Breast epithelium (tissue), 4 donors: ENCODE measurements at regions not wholly inside any gene's neighbourhood (a gene's known extent, or its start where the extent isn't known, plus 50 kb on each side); places are given as distances from the start of the nearest gene placed in this dataset.

Experiments
- DNase-seq, 2 donors: peaks; one replicate each; pipeline ENCODE4 v3.0.0-alpha.2; 2019; ENCODE audit warnings: low spot score in 2 of 2
- H3K27ac ChIP-seq, 2 donors: fragments of 200-600 bp; sonication (generic) in 1 of 2; one replicate each; pipeline ENCODE4 v1.5.1; 2016 to 2019; ENCODE audit warnings: mild to moderate bottlenecking in 1 of 2
- H3K27me3 ChIP-seq, 2 donors: fragments of 200-600 bp; sonication (generic) in 1 of 2; one replicate each; pipeline versions ENCODE4 v1.5.1 to v1.6.0; 2017 to 2019; ENCODE audit warnings: control low read depth in 1 of 2, mild to moderate bottlenecking in 1 of 2
- H3K36me3 ChIP-seq: fragments of 200-600 bp; one replicate; pipeline ENCODE4 v1.5.1; 2019
- H3K4me1 ChIP-seq, 2 donors: fragments of 200-600 bp; sonication (generic); one replicate each; pipeline ENCODE4 v1.5.1; 2016 to 2019; ENCODE audit warnings: control low read depth in 1 of 2
- H3K4me3 ChIP-seq, 3 donors: fragments of 200-600 bp; sonication (generic); 1 replicate in 2 of 3; 2 replicates in 1 of 3; pipeline ENCODE4 v1.5.1; 2016 to 2019; ENCODE audit warnings: mild to moderate bottlenecking in 3 of 3, moderate library complexity in 2 of 3
- H3K9me3 ChIP-seq, 2 donors: fragments of 200-600 bp; sonication (generic) in 1 of 2; one replicate each; pipeline ENCODE4 v1.5.1; 2016 to 2019; ENCODE audit warnings: control low read depth in 1 of 2
- CTCF ChIP-seq, 3 donors: fragments of 450-650 bp; IDR thresholded peaks; one replicate each; pipeline ENCODE4 v1.5.1; 2016 to 2017; ENCODE audit warnings: antibody characterized with exemption in 3 of 3, mild to moderate bottlenecking in 3 of 3, moderate library complexity in 3 of 3
- POLR2A ChIP-seq: fragments of 450-650 bp; IDR thresholded peaks from one replicate; pipeline ENCODE4 v1.6.1; 2016; ENCODE audit warnings: antibody characterized with exemption, mild to moderate bottlenecking, moderate library complexity
- POLR2AphosphoS5 ChIP-seq, 3 donors: sonication (generic); formaldehyde crosslinking; IDR thresholded peaks; one replicate each; pipeline ENCODE4 v1.6.1; 2017; ENCODE audit warnings: antibody characterized with exemption in 3 of 3
- intact Hi-C: fragments of 100-400 bp; cut with DNase I; formaldehyde crosslinking; loops from one replicate; pipeline ENCODE4 v1.15.1; 2023; ENCODE audit warnings: low total_unique reads

GRCh38 chr11:127390465-127390864, 389.9 kb upstream of the KIRREL3 start:
- intact Hi-C loops: no loop called here
- H3K36me3 ChIP-seq: no peaks in the 10 kb centered on the region
- no peak overlapping the region for H3K27ac ChIP-seq
- DNase-seq: no peak
- no peak overlapping the region for H3K4me3 ChIP-seq
- H3K4me1 ChIP-seq: no peaks in the 10 kb centered on the region
- TF ChIP-seq POLR2AphosphoS5 (IDR thresholded peaks at IDR 0.05): no peak
- TF ChIP-seq POLR2A: no peak
- no peak for TF ChIP-seq CTCF (IDR thresholded peaks at IDR 0.05)
- H3K27me3 ChIP-seq: no peaks in the 10 kb centered on the region
- no peaks in the 10 kb centered on the region for H3K9me3 ChIP-seq

- H3K27ac ChIP-seq: no peak overlapping the region
- DNase-seq: no peak
- no peak overlapping the region for H3K4me3 ChIP-seq
- H3K9me3 ChIP-seq: no peaks in the 10 kb centered on the region
- no peaks in the 10 kb centered on the region for H3K27me3 ChIP-seq
- H3K36me3 ChIP-seq: no peaks in the 10 kb centered on the region
- intact Hi-C loops: no loop called here
- TF ChIP-seq POLR2A (no peak), POLR2AphosphoS5 (IDR thresholded peaks at IDR 0.05) (no peak), CTCF (IDR thresholded peaks at IDR 0.05) (no peak)
- H3K4me1 ChIP-seq: no peaks in the 10 kb centered on the region
Observed at GRCh38 chr11:127385071-127385470, 384.5 kb upstream of the KIRREL3 start.

GRCh38 chr11:127383026-127383425, 382.5 kb upstream of the KIRREL3 start:
- no peaks in the 10 kb centered on the region for H3K27me3 ChIP-seq
- H3K36me3 ChIP-seq: no peaks in the 10 kb centered on the region
- TF ChIP-seq CTCF (IDR thresholded peaks at IDR 0.05) (no peak), POLR2AphosphoS5 (IDR thresholded peaks at IDR 0.05) (no peak), POLR2A (no peak)
- no peaks in the 10 kb centered on the region for H3K4me1 ChIP-seq
- no peak for DNase-seq
- H3K9me3 ChIP-seq: no peaks in the 10 kb centered on the region
- intact Hi-C loops: no loop called here
- no peak overlapping the region for H3K27ac ChIP-seq
- no peak overlapping the region for H3K4me3 ChIP-seq

GRCh38 chr11:127381247-127381646, 380.7 kb upstream of the KIRREL3 start:
- intact Hi-C loops: no loop called here
- no peak overlapping the region for H3K4me3 ChIP-seq
- H3K27me3 ChIP-seq: no peaks in the 10 kb centered on the region
- TF ChIP-seq POLR2AphosphoS5 (IDR thresholded peaks at IDR 0.05) (no peak), POLR2A (no peak), CTCF (IDR thresholded peaks at IDR 0.05) (no peak)
- no peaks in the 10 kb centered on the region for H3K4me1 ChIP-seq
- H3K36me3 ChIP-seq: no peaks in the 10 kb centered on the region
- DNase-seq: no peak
- H3K27ac ChIP-seq: no peak overlapping the region
- H3K9me3 ChIP-seq: no peaks in the 10 kb centered on the region

- H3K9me3 ChIP-seq: no peaks in the 10 kb centered on the region
- no peak for TF ChIP-seq POLR2A
- no peak for TF ChIP-seq POLR2AphosphoS5 (IDR thresholded peaks at IDR 0.05)
- TF ChIP-seq CTCF (IDR thresholded peaks at IDR 0.05): no peak
- no peaks in the 10 kb centered on the region for H3K4me1 ChIP-seq
- DNase-seq: no peak
- no peak overlapping the region for H3K27ac ChIP-seq
- no peaks in the 10 kb centered on the region for H3K36me3 ChIP-seq
- intact Hi-C loops: no loop called here
- H3K27me3 ChIP-seq: no peaks in the 10 kb centered on the region
- no peak overlapping the region for H3K4me3 ChIP-seq
Observed at GRCh38 chr11:127379686-127380085, 379.1 kb upstream of the KIRREL3 start.
